ENCODE measurements at regions not wholly inside any gene's neighbourhood (a gene's known extent, or its start where the extent isn't known, plus 50 kb on each side); places are given as distances from the start of the nearest gene placed in this dataset.

GRCh38 chr2:81495556-81495955, 1191.0 kb upstream of the LRRTM1 start:
- TF ChIP-seq POLR2A (IDR thresholded peaks at IDR 0.05; ENCODE audit: low read length): no peak
- no peak for TF ChIP-seq GATA1 (IDR thresholded peaks at IDR 0.05; ENCODE audit: low read depth, low read length)
